Retinal pigment epithelial cell (primary cell): ENCODE measurements at regions not wholly inside any gene's neighbourhood (a gene's known extent, or its start where the extent isn't known, plus 50 kb on each side); places are given as distances from the start of the nearest gene placed in this dataset.

Experiments
- DNase-seq: peaks from one replicate; pipeline ENCODE4 v3.0.0-alpha.2; 2010; ENCODE audit warnings: low read depth
- H3K4me3 ChIP-seq: 2 replicates; pipeline ENCODE4 v1.5.1; 2011; ENCODE audit warnings: mild to moderate bottlenecking, low read length, control low read depth, moderate library complexity
- TF ChIP-seq, protein P1 (sequence below): conservative IDR thresholded peaks from 2 replicates; pipeline ENCODE4 v1.5.1; 2011; ENCODE audit warnings: low read depth, low read length, control low read depth, inconsistent platforms

DNA sequence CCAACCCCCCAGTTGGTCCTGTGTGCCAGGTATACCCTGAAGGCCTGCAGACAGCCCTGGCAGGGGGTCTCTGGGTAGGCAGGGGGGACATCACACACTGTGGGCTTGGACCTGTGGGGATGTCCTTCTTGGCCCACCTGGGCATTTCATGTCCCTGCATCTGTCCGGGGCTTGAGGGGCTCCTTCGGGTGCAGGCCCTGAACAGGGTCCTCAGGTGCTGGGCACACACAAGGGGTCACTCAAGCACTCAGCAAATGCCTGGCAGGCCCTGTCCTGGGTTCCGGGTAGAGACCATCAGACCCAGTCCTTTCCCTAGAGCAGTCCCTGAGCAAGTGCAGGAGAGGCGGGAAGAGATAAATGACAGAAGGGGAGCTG is 70.5 kb upstream of the WNT11 start:
- TF ChIP-seq, protein P1, sequence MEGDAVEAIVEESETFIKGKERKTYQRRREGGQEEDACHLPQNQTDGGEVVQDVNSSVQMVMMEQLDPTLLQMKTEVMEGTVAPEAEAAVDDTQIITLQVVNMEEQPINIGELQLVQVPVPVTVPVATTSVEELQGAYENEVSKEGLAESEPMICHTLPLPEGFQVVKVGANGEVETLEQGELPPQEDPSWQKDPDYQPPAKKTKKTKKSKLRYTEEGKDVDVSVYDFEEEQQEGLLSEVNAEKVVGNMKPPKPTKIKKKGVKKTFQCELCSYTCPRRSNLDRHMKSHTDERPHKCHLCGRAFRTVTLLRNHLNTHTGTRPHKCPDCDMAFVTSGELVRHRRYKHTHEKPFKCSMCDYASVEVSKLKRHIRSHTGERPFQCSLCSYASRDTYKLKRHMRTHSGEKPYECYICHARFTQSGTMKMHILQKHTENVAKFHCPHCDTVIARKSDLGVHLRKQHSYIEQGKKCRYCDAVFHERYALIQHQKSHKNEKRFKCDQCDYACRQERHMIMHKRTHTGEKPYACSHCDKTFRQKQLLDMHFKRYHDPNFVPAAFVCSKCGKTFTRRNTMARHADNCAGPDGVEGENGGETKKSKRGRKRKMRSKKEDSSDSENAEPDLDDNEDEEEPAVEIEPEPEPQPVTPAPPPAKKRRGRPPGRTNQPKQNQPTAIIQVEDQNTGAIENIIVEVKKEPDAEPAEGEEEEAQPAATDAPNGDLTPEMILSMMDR, result no peak
- no peak for DNase-seq
- no peak overlapping the region for H3K4me3 ChIP-seq

DNA sequence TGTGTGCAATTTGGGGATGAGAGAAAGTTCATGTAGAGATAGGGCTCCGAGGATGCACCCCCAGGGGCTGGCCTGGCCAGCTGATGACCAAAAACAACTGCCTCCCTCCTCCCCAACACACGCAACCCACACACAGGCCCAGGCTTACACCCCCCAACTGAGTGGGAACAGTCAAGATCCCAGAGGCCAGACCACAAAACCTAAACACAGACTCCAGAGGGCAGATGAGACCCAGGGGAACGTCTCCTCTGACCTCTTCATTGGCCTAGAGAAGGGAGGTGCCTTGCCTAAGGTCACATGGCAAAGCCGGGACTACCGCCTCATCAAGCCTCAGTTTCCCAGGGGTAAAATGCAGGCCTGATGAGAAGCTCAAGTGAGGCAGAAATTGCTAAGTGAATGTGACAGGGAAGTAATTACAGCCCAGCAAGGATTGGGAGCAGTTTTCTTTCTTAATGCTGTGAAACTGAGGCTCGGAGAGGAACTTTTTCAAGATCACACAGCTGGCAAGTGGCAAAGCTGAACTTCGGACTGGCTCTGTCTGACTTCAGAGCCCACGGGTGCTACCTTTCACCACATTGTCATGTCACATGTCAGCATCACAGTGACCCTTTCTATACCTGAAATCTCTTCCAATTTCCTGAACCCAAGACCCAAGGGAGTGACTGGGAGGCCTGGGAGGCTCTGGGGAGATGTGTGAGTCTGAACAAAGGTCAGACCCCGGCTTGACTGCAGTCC is 69.9 kb upstream of the WNT11 start:
- no peak for DNase-seq
- TF ChIP-seq, protein P1, result no peak

DNA sequence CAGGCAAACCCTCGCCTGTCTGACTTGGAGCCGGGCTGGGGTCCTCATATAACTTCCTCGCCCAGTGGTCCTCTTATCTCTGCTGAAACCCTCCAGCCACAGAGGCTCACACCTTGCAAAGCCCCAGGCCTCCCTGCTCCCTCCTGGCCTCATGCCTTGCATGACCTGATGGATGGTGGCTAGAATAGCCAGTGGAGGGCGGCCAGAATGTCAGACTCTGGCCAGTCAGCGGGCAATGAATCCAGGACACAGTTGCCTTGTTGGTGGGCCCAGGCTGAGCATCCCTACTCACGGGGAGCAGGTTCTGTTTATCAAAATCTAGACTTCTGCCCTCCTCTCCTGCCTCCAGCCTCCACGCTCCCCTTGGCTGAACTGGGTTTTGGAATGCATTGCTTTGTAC is 69.1 kb upstream of the WNT11 start:
- TF ChIP-seq, protein P1, result no peak
- DNase-seq, result no peak
- H3K4me3 ChIP-seq, result no peak overlapping the region

More for the DNA sequence above, 69.9 kb upstream of the WNT11 start:
- no peak overlapping the region for H3K4me3 ChIP-seq

DNA sequence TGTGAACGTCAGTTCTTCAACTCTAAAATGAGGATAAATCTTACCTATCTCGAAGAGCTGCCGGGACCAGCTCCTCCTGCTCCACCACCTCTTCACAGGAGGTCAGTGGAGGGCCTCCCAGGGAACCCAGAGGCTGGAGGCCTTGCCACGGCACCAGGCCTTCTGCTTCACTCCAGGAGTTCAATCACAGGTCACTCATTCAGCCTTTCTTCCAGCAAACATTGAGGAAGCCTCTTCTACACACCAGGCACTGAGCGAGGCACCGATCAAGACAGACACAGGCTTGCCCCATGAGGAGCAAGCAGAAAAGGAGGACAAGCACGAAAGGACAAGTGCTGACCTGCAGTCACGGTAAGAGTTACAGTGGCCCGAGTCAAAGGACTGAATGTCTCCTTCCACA is 64.8 kb upstream of the WNT11 start:
- TF ChIP-seq, protein P1, result no peak
- DNase-seq, result no peak

DNA sequence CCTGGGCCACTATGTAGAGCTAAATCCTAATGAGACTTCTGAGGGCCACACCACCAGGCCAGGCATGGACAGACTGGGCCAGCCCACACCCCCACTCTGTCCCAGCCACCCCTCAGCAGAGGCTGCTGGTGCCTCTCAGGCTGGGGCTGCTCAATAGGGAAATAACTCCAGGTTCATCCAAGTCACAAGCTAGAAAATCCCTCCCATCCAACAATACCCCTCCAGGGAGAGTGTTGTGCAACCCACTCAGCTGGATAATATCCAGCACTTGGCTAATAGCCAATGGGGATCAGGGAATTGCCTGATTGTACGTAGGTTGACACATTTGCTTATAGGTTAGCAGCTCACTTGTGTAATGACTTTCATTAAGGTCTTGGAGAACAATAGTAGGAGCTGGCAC is 64.1 kb upstream of the WNT11 start:
- DNase-seq, result peak; percentile 93
- TF ChIP-seq, protein P1, result no peak

More for the DNA sequence above, 64.8 kb upstream of the WNT11 start:
- H3K4me3 ChIP-seq, result no peak overlapping the region

DNA sequence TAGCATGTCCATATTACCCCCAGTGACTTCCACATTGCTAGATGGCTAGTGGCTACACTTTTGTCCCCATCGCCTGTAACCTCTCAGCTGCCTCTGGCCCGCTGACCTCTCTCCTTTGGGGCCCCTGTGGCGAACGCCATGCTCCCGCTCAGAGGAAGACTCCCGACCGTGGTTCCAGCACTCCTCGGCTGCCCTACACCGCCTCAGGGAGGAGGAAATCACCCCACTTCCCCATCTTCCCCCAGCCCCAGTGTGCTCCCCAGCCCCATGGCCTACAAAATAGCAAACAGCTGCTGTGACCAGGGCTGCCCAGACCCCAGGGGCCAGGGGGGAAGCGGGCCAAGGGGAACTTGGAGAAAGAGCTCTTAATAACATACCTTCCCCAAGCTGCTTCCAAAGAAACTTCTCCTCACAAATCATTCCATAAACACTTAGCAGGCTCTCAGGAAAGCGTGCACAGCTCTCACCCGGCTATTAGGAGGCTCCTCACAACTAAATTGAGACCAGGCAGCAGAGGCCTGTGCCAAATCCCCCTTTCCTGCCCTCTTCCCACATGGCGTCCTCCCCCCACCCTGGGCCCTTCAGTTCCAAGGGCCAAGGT is 63.5 kb upstream of the WNT11 start:
- no peak for DNase-seq
- H3K4me3 ChIP-seq, result no peak overlapping the region
- TF ChIP-seq, protein P1, result no peak

More for the DNA sequence above, 64.1 kb upstream of the WNT11 start:
- H3K4me3 ChIP-seq, result no peak overlapping the region

DNA sequence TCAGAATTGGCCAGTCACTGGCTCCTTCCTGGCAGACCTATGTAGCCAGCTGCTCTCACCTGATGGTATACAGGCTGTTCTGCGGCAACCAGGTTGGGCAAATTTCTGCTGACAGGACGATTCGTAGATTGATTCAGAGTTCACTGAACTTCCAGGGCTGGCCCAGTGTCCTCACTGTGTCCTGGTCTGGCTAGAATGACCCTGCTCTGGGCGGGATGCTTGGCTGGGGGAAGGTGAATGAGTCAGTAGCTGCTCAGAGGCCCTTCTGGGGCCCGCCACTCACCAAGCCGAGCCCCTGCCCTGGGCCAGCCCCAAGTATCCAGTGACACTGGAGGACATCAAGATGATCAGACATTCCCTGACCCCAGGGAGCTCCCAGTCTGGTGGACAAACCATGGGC is 62.9 kb upstream of the WNT11 start:
- DNase-seq, result no peak
- no peak overlapping the region for H3K4me3 ChIP-seq
- TF ChIP-seq, protein P1, result no peak
